GM06990 (cell line): ENCODE measurements at regions not wholly inside any gene's neighbourhood (a gene's known extent, or its start where the extent isn't known, plus 50 kb on each side); places are given as distances from the start of the nearest gene placed in this dataset.

Experiments
- DNase-seq: peaks from one replicate; pipeline ENCODE4 v3.0.0-alpha.2; 2011; ENCODE audit not compliant: insufficient read length; ENCODE audit errors: extremely low read depth
- H3K27me3 ChIP-seq: replicated peaks from 2 replicates; pipeline ENCODE4 v1.6.0; 2011; ENCODE audit warnings: low read length; ENCODE audit not compliant: control insufficient read depth, insufficient read depth
- H3K36me3 ChIP-seq: 2 replicates; pipeline ENCODE4 v1.5.1; 2011; ENCODE audit warnings: low read length; ENCODE audit not compliant: control insufficient read depth, insufficient read depth
- H3K4me3 ChIP-seq: replicated peaks from 2 replicates; pipeline ENCODE4 v1.5.1; 2011; ENCODE audit warnings: low read depth, mild to moderate bottlenecking, control low read depth, low read length
- TF ChIP-seq, protein P1 (sequence below): IDR thresholded peaks from 2 replicates; pipeline ENCODE4 v1.5.1; 2011; ENCODE audit warnings: low read length, control low read depth, mild to moderate bottlenecking, inconsistent platforms; ENCODE audit not compliant: insufficient read depth, poor library complexity, severe bottlenecking

DNA sequence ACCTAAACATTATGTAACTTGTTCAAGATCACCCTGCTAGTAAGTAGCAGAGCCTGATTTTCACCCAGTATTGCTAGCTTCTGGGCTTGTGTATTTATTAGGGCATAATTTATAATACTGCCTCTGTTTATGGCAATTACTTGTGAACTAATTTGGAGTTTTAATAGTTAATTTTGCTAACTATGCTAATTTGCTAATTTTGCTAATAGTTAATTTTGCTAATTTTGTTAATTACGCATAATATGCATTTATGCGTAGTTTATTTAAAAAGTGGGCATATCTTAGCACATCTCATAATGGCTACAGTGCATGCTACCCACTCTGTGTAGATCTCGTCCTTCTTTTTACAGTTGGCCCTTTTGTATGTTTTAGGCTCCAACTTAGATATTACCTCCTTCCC lies 898.1 kb upstream of the EPHA5 start:
- H3K27me3 ChIP-seq: no peaks in the 10 kb centered on the region
- no peaks in the 10 kb centered on the region for H3K36me3 ChIP-seq
- H3K4me3 ChIP-seq: no peak overlapping the region
- no peak for DNase-seq
- TF ChIP-seq, protein P1, sequence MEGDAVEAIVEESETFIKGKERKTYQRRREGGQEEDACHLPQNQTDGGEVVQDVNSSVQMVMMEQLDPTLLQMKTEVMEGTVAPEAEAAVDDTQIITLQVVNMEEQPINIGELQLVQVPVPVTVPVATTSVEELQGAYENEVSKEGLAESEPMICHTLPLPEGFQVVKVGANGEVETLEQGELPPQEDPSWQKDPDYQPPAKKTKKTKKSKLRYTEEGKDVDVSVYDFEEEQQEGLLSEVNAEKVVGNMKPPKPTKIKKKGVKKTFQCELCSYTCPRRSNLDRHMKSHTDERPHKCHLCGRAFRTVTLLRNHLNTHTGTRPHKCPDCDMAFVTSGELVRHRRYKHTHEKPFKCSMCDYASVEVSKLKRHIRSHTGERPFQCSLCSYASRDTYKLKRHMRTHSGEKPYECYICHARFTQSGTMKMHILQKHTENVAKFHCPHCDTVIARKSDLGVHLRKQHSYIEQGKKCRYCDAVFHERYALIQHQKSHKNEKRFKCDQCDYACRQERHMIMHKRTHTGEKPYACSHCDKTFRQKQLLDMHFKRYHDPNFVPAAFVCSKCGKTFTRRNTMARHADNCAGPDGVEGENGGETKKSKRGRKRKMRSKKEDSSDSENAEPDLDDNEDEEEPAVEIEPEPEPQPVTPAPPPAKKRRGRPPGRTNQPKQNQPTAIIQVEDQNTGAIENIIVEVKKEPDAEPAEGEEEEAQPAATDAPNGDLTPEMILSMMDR: no peak

DNA sequence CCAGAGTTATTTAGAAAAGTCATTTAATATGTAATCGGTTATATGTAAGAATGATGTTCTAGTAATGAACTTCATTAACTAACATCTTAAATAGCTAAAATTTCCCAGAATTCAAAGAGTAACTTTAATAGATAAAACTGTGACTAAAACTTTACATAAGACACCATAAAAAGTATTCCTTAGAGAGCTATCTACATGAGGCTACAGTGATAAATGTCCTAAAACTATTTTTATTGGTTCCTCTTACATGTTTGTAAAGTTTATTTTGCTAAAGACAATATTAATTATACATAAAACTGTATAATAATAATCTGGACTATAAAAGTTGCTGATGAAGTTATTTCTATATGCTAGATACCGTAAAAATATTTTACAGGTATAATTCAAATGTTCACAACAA lies 897.7 kb upstream of the EPHA5 start:
- H3K27me3 ChIP-seq: no peaks in the 10 kb centered on the region
- no peak overlapping the region for H3K4me3 ChIP-seq
- TF ChIP-seq, protein P1: no peak
- DNase-seq: no peak
- H3K36me3 ChIP-seq: no peaks in the 10 kb centered on the region

DNA sequence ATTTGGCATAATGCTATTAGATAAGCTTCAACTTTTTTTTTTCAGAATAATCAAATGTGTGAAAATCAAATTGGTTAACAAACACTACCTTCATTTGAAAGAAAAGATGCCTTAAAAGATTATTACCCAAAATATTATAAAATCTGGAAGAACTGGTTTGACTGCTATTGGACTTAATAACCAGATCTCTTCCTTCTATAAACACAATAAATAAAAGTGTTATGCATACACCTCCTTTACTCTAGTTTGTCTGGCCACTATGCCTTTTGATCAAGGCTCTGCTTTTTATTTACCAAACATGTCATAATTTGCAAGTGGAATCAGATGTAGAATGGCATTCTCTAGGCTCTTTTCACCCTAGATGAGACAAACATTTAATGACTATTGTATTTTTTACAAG lies 897.3 kb upstream of the EPHA5 start:
- TF ChIP-seq, protein P1: no peak
- H3K27me3 ChIP-seq: no peaks in the 10 kb centered on the region
- DNase-seq: no peak
- no peak overlapping the region for H3K4me3 ChIP-seq
- H3K36me3 ChIP-seq: no peaks in the 10 kb centered on the region

DNA sequence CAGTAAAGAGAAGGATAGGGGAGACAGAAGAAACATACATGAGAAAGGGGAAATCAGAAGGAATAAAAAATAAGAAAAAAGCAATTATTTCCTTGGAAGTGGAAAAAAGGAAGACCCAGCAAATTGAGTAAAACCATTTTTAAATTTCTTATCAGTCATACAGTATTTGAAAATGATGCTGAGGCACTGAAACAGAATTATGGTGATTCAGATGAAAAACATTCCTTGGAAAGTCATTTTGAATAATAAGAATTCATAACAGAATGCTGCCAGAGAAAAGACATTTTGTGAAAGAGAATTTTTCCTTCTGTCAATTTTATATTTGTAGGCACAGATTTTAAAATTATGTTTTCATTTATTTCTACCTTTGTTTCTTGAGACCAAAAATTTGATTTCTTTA lies 895.5 kb upstream of the EPHA5 start:
- Histone ChIP-seq H3K27me3 (no peaks in the 10 kb centered on the region), H3K4me3 (no peak overlapping the region), H3K36me3 (no peaks in the 10 kb centered on the region)
- no peak for DNase-seq
- TF ChIP-seq, protein P1: no peak

DNA sequence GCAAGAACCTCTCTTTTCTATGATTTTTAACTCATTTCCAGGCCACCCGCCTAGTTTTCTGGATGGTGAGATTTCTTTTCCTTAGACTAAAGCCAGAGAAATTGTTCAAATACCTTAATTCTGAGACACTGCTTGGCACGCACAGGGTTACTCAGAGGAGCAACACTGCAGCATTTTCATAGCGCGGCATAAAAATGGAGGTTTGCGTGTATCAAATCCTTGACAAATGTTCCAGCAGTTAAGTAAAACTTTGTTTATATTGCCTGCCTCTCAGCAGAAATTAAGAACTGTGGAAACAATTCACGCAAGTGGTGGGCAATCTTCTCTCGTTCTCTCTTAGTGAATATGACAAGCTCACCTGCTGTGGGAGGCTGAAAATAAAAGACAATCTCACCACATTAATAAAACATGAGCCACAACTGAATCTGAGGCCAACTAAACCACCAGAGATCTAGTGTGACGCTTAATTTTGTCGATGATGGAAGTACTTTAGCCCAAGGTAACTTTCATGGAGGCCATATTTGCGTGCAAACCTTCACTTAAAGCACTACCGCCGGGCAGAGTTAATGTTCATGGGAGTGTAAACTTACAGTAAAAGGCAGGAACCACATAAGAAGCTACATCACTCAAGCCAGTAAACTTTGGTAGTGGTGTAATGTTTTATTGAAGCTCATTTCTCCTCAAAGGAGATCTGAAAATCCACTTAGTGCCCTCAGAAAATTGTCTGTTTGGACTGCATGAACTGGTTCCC lies 894.8 kb upstream of the EPHA5 start:
- H3K36me3 ChIP-seq: no peaks in the 10 kb centered on the region
- no peak overlapping the region for H3K4me3 ChIP-seq
- TF ChIP-seq, protein P1: no peak
- no peak for DNase-seq
- no peaks in the 10 kb centered on the region for H3K27me3 ChIP-seq
